ENCODE measurements at regions not wholly inside any gene's neighbourhood (a gene's known extent, or its start where the extent isn't known, plus 50 kb on each side); places are given as distances from the start of the nearest gene placed in this dataset.
A peak's percentile ranks its signal among the peaks of the same experiment; 100 is the strongest.

- peak; percentile 36 for DNase-seq (ENCODE audit: low read depth)
These were observed 51.0 kb upstream of the BARX2 start for GRCh38 chr11:129324533-129325175.

- peak; percentile 70 for DNase-seq (ENCODE audit: low read depth)
These were observed 51.6 kb upstream of the BARX2 start for GRCh38 chr11:129323896-129324502.

- no peak for DNase-seq (ENCODE audit: low read depth)
These were observed 52.7 kb upstream of the BARX2 start for GRCh38 chr11:129322941-129323340.

- no peak for DNase-seq (ENCODE audit: low read depth)
These were observed 54.6 kb upstream of the BARX2 start for GRCh38 chr11:129321076-129321475.

GRCh38 chr11:129320494-129320893, 55.2 kb upstream of the BARX2 start:
- no peak for DNase-seq (ENCODE audit: low read depth)

- no peak for DNase-seq (ENCODE audit: low read depth)
These were observed 55.9 kb upstream of the BARX2 start for GRCh38 chr11:129319751-129320150.

- no peak for DNase-seq (ENCODE audit: low read depth)
These were observed 56.4 kb upstream of the BARX2 start for GRCh38 chr11:129319201-129319600.

- no peak for DNase-seq (ENCODE audit: low read depth)
These were observed 58.1 kb upstream of the BARX2 start for GRCh38 chr11:129317571-129317970.

GRCh38 chr11:129316781-129317180, 58.9 kb upstream of the BARX2 start:
- DNase-seq (ENCODE audit: low read depth), result no peak

- no peak for DNase-seq (ENCODE audit: low read depth)
These were observed 59.7 kb upstream of the BARX2 start for GRCh38 chr11:129315781-129316579.

- DNase-seq (ENCODE audit: low read depth), result no peak
These were observed 61.3 kb upstream of the BARX2 start for GRCh38 chr11:129314371-129314770.

- DNase-seq (ENCODE audit: low read depth), result peak; percentile 21
These were observed 61.9 kb upstream of the BARX2 start for GRCh38 chr11:129313541-129314297.

GRCh38 chr11:129312730-129313503, 62.7 kb upstream of the BARX2 start:
- DNase-seq (ENCODE audit: low read depth), result no peak

- DNase-seq (ENCODE audit: low read depth), result no peak
These were observed 67.3 kb upstream of the BARX2 start for GRCh38 chr11:129308241-129308865.

- DNase-seq (ENCODE audit: low read depth), result no peak
These were observed 68.5 kb upstream of the BARX2 start for GRCh38 chr11:129307162-129307561.

- DNase-seq (ENCODE audit: low read depth), result no peak
These were observed 73.1 kb upstream of the BARX2 start for GRCh38 chr11:129302386-129303101.

GRCh38 chr11:129300099-129300498, 75.5 kb upstream of the BARX2 start:
- DNase-seq (ENCODE audit: low read depth), result no peak

- peak; percentile 13 for DNase-seq (ENCODE audit: low read depth)
These were observed 76.7 kb upstream of the BARX2 start for GRCh38 chr11:129298988-129299387.

GRCh38 chr11:129295746-129296145, 79.9 kb upstream of the BARX2 start:
- no peak for DNase-seq (ENCODE audit: low read depth)

- no peak for DNase-seq (ENCODE audit: low read depth)
These were observed 82.9 kb upstream of the BARX2 start for GRCh38 chr11:129292771-129293170.

GRCh38 chr11:129292092-129292491, 83.6 kb upstream of the BARX2 start:
- DNase-seq (ENCODE audit: low read depth), result no peak

Measured in fibroblast of gingiva (primary cell).